EH (cell line): ENCODE measurements at regions not wholly inside any gene's neighbourhood (a gene's known extent, or its start where the extent isn't known, plus 50 kb on each side); places are given as distances from the start of the nearest gene placed in this dataset.

Source experiments
- DNase-seq: peaks from one replicate; pipeline ENCODE4 v3.0.0-alpha.2; 2015; ENCODE audit warnings: low read depth

GRCh38 chr15:66906668-66907614 lies 158.5 kb upstream of the SMAD3 start:
- no peak for DNase-seq

GRCh38 chr15:66907826-66908743 lies 157.3 kb upstream of the SMAD3 start:
- no peak for DNase-seq

- DNase-seq = peak; percentile 15
Observed at GRCh38 chr15:66908744-66909095, 156.7 kb upstream of the SMAD3 start.

- no peak for DNase-seq
Observed at GRCh38 chr15:66909381-66909890, 156.0 kb upstream of the SMAD3 start.

- no peak for DNase-seq
Observed at GRCh38 chr15:66911131-66911700, 154.2 kb upstream of the SMAD3 start.

- DNase-seq = no peak
Observed at GRCh38 chr15:66912001-66912400, 153.4 kb upstream of the SMAD3 start.

GRCh38 chr15:66912441-66912840 lies 153.0 kb upstream of the SMAD3 start:
- no peak for DNase-seq

- no peak for DNase-seq
Observed at GRCh38 chr15:66917904-66918448, 147.4 kb upstream of the SMAD3 start.

- DNase-seq = peak; percentile 39
Observed at GRCh38 chr15:66919421-66919820, 146.0 kb upstream of the SMAD3 start.

GRCh38 chr15:66921319-66921915 lies 144.0 kb upstream of the SMAD3 start:
- DNase-seq = no peak

GRCh38 chr15:66922608-66923007 lies 142.8 kb upstream of the SMAD3 start:
- DNase-seq = no peak

- DNase-seq = no peak
Observed at GRCh38 chr15:66923438-66923881, 141.9 kb upstream of the SMAD3 start.

- no peak for DNase-seq
Observed at GRCh38 chr15:66924889-66925288, 140.5 kb upstream of the SMAD3 start.

GRCh38 chr15:66925721-66926120 lies 139.7 kb upstream of the SMAD3 start:
- no peak for DNase-seq

GRCh38 chr15:66927201-66928077 lies 138.0 kb upstream of the SMAD3 start:
- DNase-seq = peak; percentile 49

- no peak for DNase-seq
Observed at GRCh38 chr15:66928101-66928500, 137.3 kb upstream of the SMAD3 start.

- no peak for DNase-seq
Observed at GRCh38 chr15:66928784-66929183, 136.6 kb upstream of the SMAD3 start.

GRCh38 chr15:66929843-66930402 lies 135.5 kb upstream of the SMAD3 start:
- DNase-seq = no peak

GRCh38 chr15:66931768-66932633 lies 133.4 kb upstream of the SMAD3 start:
- DNase-seq = peak; percentile 74
